GM21447 (cell line): ENCODE measurements at regions not wholly inside any gene's neighbourhood (a gene's known extent, or its start where the extent isn't known, plus 50 kb on each side); places are given as distances from the start of the nearest gene placed in this dataset.
"Not testable (repeated sequence)": the region's sequence is repeated elsewhere in the genome, so short reads cannot be mapped to it uniquely, and the experiment has no call there.

Source experiments
- ATAC-seq: cut with Tn5 transposase; IDR thresholded peaks from one replicate; pipeline ENCODE4 v1.9.1; 2021; ENCODE audit not compliant: unreplicated experiment

DNA sequence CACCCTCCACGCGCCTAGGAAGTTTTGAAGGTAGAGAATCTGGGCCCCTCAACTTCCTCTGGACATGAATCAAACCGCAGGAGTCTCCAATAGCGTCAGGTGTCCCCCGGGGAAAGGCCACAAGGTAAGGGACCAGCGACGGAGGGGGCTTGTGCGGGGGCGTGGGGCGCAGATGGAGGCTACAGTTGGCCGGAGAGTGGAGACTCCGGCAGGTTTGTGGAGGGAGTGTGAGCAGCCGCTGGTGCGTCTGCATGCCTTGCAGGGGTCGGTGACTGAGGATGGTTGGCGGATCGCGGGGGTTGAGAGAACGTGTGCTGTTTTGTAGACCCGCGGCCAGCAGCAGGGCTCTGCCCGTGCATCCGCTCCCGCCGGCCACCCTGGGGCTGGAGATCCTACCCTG lies 303.3 kb upstream of the DPP6 start:
- ATAC-seq: not testable (repeated sequence)

DNA sequence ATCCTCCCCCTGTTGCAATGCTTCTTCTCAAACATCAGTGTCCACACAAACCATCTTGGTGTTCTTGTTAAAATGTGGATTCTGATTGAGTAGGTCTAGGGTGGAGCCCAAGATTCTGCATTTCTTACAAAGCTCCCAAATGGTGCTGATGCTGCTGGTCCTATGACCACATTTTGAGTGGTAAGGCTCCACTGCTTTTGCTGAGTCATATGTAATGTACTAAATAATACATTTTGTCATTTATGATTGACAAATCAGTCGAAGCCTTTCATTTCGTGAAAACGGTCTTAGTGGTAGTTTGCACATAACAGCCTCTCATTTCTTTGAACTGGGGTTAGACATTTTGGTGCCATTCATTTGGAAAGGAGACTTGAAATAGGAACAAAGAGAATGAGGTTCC lies 286.3 kb upstream of the DPP6 start:
- ATAC-seq: not testable (repeated sequence)

GRCh38 chr7:153766926-153767325 lies 285.3 kb upstream of the DPP6 start:
- ATAC-seq: not testable (repeated sequence)

DNA sequence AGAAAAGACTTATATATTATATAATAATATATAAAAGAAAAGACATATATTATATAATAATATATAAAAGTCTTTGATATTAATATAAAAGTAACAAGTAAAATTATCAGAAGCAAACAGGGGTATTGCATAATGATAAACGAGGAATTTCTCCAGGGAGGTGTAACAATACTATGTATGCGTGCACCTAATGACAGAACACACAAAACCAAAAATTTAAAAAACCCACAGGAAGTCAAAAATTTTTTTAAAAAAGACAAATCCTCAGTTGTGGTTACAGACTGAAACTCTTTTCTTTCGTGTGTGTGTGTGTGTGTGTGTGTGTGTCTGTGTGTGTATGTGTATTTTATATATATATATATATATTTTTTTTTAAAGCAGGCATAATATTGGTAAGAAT lies 279.2 kb upstream of the DPP6 start:
- no peak for ATAC-seq

GRCh38 chr7:153776940-153777339 lies 275.3 kb upstream of the DPP6 start:
- ATAC-seq: not testable (repeated sequence)

GRCh38 chr7:153797363-153797762 lies 254.8 kb upstream of the DPP6 start:
- not testable (repeated sequence) for ATAC-seq

DNA sequence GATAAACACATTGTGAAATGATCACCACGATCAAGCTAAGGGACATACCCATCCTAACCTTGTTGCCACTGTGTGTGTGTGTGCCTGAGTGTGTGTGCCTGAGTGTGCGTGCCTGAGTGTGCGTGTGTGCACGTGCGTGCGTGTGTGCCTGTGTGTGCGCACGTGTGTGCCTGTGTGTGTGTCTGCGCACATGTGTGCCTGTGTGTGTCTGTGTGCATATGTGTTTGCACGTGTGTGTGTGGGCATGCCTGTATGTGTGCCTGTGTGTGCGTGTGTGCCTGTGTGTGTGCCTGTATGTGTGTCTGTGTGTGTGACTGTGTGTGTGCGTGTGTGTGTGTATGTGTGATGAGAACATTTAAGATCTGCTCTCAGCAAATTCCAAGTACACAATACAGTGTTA lies 244.1 kb upstream of the DPP6 start:
- no peak for ATAC-seq

GRCh38 chr7:153829525-153829924 lies 222.7 kb upstream of the DPP6 start:
- no peak for ATAC-seq

- ATAC-seq: no peak
Observed at GRCh38 chr7:153832160-153832559, 220.0 kb upstream of the DPP6 start.

DNA sequence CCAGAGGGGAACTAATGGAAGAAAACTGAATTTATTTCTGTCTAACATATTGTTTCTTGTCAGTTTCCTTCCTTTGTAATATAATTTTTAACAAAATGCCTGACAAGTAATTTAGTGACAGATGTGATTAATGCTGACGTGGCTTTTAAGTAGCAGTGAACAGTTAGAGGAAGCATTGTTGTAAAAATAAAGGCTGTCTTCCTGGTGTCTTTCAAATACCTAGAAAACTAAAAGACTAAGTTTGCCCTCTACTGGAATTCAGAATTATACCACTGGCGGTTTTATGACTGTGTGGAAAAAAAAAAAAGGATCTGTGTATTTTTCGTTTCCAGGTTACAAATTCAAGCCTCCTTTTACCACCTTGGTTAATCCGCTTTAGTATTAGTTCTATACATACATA lies 217.1 kb upstream of the DPP6 start:
- ATAC-seq: no peak

- no peak for ATAC-seq
Observed at GRCh38 chr7:153835712-153836265, 216.4 kb upstream of the DPP6 start.

DNA sequence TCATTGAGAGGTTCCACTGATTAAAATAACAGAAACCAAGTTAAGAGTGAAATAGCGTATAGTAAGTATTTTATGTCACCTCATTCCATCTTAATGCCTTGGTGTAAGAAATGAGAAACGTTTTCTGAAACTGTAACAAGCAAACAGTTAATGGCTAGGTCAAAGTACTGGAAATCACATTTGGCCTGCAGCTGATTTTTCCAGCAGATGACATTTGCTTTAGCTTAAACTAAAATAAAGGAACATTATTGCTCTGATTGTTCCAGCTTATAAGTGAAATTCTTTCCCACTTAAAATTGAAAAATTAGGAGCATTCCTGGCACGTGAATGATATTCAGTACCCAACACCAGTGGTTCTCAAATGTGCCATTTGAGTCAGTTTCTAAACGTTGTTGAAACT lies 213.6 kb upstream of the DPP6 start:
- no peak for ATAC-seq

DNA sequence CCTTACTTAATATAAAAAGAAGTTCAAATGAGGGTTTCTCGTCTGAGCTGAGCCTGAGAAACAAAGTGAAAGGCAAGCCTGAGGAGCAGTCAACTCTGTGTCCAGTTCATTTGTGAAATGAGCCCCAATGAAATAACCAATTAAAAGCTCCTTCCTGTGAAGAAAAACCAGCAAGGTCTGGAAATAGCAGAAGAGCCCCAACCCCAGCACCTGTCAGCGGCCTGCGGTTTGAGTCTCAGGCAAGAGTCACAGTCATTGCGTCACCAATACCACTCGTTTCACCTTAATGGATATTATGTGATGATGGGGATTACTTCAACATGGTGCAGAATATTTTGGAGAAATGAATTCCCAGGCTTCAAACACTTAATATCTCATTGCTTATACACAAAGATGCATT lies 211.3 kb upstream of the DPP6 start:
- no peak for ATAC-seq

DNA sequence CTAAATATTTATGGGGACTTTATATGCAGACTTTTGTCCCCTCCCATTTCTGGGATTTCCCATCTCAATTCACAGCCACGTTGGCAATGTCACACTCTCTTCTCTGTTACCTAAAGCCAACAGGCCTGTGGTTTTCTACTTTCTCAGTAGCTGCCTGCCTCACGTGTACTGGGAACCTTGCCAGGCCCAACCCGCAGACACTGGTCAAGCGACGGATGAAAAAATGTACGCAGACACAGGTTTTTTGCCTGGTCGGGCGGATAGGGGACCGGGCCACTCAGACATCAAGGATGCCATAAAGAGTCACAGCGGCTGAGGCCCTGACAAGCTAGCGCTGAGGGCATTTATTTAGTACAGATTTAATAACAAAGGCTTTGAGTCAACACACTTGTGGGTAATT lies 204.4 kb upstream of the DPP6 start:
- ATAC-seq: no peak

DNA sequence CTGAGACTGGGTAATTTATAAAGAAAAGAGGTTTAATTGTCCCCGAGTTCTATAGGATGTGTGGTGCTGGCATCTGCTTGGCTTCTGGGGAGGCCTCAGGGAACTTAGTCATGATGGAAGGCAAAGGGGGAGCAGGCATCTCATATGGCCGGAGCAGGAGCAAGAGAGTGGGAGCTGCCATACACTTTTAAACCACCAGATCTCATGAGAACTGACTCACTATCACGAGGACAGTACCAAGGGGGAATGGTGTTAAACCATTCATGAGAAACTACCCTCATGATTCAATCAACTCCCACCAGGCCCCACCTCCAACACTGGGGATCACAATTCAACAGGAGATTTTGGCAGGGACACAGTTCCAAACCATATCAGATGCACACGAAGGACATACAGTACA lies 199.9 kb upstream of the DPP6 start:
- ATAC-seq: no peak

DNA sequence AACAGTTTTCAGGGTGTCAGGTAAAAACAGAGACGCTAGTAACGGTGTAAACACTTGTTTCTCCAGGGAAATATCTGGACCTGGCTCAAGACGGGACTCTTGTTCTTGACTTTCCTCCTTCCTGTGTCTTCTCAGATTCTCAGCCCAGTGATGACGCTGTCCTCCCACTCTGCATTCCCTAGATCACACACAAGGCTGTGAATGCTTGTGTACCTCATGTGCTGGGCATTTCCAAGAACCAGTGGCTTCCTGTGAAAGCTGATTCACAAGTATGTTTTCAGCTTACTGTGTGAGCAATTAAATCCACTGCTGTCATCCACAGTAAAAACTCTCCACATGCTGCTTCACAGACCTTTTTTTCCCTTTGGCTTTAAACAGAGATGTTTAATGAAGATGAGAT lies 193.8 kb upstream of the DPP6 start:
- no peak for ATAC-seq

GRCh38 chr7:153859239-153859638 lies 193.0 kb upstream of the DPP6 start:
- no peak for ATAC-seq

DNA sequence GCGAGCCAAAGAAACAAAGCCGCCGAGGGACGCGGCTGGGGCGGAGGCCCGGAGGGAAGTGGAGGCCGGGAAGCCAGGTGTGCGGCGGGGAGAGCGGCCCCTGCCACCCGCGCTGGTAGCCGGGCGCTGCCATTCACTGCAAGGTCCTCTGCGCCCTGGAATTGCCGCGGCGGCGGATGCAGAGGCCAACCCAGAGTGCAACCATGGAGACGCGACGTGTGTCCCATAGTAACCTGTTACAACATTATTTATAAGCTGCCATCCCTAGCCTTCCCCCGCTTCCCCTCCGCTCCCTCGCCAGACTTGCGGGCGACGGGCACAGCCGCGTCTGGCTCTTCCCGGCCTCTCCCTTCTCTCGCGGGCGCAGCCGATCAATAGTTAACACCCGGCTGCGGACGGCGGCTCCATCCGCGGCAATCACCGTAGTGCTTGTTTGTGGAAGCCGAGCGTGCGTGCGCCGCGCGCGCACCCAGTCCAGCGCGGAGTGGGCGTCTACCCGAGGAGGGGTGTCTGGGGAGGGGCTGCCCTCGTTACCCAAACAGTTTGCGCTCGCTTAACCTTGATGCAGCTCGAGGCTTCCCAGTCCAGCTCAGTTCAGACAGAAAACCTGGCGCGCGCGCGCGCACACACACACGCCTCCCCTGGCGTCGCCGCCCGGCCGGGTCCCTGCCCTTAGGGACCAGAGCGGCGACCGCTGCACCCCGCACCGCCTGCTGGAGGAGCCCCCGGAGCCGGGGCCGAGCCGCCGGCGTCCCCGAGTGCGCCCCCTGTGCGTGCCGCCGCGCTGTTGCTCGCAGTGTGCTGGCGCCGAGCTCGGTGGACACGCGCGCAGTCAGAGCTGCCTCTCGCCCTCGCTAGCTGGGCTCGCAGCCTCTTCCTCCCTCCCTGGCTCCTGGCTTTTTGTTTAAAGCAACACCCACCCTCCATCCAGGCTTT lies 165.4 kb upstream of the DPP6 start:
- ATAC-seq: no peak

DNA sequence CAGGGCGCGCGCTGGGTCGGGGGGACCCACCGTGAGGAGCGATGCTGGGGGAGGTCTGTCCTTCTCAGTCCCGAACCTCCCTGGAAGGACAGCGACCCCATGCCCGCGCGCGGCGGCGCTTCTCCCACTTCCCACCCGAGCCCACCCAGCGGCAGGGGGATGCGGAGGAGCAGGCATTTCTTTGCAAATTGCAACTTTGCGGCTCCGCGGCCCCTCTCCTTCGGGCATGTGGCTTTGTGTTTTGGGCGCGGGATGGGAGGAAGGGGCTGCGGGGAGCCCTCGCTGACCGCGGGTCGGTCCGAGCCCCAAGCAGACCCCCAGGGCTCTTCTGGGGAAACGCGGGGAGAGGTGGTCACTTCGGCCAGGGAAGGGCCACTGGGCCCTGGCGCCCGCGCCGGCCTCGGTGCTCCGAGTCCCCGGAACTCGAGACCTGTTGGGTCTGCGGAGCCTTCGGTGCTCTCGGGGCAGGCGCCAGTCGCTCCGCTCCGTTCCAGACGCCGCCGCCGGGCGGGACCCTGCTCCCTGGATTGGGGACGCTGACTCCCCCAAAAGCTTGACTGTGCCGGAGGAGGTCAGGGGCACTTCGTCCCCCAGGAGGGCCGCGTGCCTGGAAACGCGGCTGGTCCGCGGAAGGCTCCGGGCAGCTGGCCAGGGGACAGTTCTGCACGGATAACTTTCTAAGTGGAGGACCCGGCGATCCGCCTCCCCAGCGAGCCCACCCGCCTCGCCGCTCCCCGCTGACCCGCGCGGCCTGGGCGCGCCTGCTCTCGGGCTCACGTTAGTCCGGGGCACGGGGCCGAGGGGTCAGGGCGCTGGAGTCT lies 164.2 kb upstream of the DPP6 start:
- ATAC-seq: no peak

GRCh38 chr7:153891990-153892389 lies 160.2 kb upstream of the DPP6 start:
- ATAC-seq: no peak

DNA sequence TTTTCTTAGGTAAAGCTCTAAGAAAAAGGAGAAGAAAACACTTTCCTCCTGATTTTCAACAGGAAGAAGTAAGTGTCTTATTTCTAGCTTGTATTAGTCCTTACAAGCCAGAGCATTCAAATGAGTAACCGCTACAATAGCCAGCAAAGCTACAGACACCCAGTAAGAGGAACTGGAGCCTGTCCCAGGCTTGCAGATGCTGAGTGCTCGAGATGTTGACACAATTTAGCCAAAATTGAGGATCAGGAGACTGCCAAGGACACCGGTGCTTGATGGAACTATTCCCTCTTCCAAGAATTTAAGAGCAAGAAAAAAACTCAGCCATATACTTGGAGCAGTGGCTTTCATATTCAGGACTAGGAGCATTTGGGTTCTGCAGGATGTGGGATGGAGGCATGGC lies 149.3 kb upstream of the DPP6 start:
- ATAC-seq: no peak

DNA sequence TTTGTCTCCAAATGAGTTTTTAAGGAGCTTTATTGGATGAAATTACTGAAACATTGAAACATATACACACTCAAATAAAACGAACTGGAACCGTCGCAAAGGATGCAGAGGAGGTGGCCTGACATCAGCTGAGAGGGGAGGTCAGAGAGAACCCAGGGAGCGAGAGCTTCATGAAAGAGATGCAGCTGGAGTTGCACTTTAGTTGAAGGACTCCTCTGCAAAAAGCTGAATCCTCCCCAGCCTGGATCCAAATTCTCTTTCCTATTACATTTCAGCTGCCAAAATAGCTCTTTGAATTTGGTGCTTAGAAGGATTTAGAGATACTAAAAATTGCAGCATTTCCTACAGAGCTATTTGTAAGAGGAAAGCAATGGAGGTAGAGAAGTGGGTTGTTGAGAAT lies 140.0 kb upstream of the DPP6 start:
- ATAC-seq: no peak
